Astrocyte of the cerebellum (primary cell): ENCODE measurements at regions not wholly inside any gene's neighbourhood (a gene's known extent, or its start where the extent isn't known, plus 50 kb on each side); places are given as distances from the start of the nearest gene placed in this dataset.

Source experiments
- DNase-seq: peaks from one replicate; pipeline ENCODE4 v3.0.0-alpha.2; 2011; ENCODE audit warnings: low read depth
- H3K4me3 ChIP-seq: 2 replicates; pipeline ENCODE4 v1.5.1; 2011; ENCODE audit warnings: mild to moderate bottlenecking, low read depth, low read length, moderate library complexity
- CTCF ChIP-seq: IDR thresholded peaks from 2 replicates; pipeline ENCODE4 v1.5.1; 2012; ENCODE audit warnings: low read length, low read depth, moderate library complexity, mild to moderate bottlenecking; ENCODE audit errors: missing control alignments
- in situ Hi-C: cut with HindIII; loops from 2 replicates; pipeline ENCODE4 v1.10.0; 2017; ENCODE audit warnings: low sequenced_read_pairs

DNA sequence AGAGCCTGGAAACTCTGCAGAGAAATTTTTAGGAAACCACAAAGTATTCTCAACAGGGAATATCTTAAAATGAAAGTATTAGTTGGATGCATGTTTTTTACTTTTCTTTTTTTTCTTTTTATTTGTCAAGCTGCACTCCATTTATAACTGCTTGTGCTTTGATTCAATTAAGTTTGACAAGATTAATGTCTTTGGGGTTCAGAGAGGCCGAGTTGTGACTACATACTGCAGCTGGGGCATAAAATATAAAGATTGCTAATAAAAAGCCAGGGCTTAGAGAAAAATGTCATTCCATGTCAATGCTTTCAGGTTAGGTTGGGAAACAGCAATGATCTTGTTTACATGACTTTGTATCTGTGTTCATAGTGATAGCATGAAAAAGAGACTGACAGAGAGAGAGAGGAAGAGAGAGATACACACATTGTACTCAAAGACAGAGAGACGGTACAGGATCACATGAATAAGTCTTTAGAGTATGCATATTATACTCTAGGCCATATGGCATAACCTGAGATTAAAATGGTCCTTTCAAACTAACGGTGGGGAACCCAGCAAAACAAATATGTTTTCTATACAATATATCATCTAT, 1022.3 kb upstream of the CNTNAP5 start:
- no peak for DNase-seq
- in situ Hi-C loops: no loop called here

DNA sequence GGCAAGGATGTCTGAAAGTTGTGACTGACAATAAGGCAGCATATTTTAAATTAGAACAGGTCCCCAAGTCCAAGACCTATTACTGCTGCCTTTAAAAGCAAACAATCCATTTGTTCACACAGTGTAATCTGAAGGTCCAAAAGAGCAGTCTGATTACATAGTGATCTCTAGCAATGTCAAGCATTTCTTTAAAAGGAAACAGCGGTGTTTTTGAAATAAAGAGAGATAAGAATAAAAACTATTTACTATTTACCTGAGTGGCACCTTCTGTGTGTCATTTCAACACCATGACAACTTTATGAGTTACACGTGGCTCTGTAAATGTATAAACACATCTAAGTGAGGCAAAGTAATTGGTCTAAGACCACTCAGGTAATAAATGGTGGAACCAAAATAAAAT, 1009.9 kb upstream of the CNTNAP5 start:
- H3K4me3 ChIP-seq: no peak overlapping the region
- in situ Hi-C loops: no loop called here
- no peak for DNase-seq
- no peak for TF ChIP-seq CTCF

More for the DNA sequence above, 1022.3 kb upstream of the CNTNAP5 start:
- no peak overlapping the region for H3K4me3 ChIP-seq
- TF ChIP-seq CTCF: no peak

DNA sequence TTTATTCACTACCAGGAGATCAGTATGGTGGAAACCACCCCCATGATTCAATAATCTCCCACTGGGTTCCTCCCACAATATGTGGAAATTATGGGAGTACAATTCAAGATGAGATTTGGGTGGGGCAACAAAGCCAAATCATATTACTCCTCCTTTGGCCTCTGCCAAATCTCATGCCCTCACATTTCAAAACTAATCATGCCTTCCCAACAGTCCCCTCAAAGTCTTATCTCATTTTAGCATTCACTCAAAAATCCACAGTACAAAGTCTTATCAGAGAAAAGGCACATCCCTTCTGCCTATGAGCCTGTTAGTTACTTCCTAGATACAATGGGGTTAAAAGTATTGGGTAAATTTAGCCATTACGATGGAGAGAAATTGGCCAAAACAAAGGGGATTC, 989.5 kb upstream of the CNTNAP5 start:
- DNase-seq: no peak
- in situ Hi-C loops: no loop called here
- no peak for TF ChIP-seq CTCF
- H3K4me3 ChIP-seq: no peak overlapping the region

- TF ChIP-seq CTCF: no peak
- DNase-seq: no peak
- H3K4me3 ChIP-seq: no peak overlapping the region
- in situ Hi-C loops: no loop called here
Observed at GRCh38 chr2:123036300-123036699, 988.8 kb upstream of the CNTNAP5 start.

- no peak for DNase-seq
- in situ Hi-C loops: no loop called here
Observed at GRCh38 chr2:123040506-123040905, 984.6 kb upstream of the CNTNAP5 start.

GRCh38 chr2:123043458-123043857, 981.6 kb upstream of the CNTNAP5 start:
- H3K4me3 ChIP-seq: no peak overlapping the region
- no peak for TF ChIP-seq CTCF
- no peak for DNase-seq
- in situ Hi-C loops: no loop called here

More at GRCh38 chr2:123040506-123040905, 984.6 kb upstream of the CNTNAP5 start:
- TF ChIP-seq CTCF: no peak
- H3K4me3 ChIP-seq: no peak overlapping the region
